ENCODE measurements at regions not wholly inside any gene's neighbourhood (a gene's known extent, or its start where the extent isn't known, plus 50 kb on each side); places are given as distances from the start of the nearest gene placed in this dataset.

GRCh38 chr11:43576320-43576802 is 104.2 kb upstream of the HSD17B12 start:
- DNase-seq, result no peak

GRCh38 chr11:43576803-43577521 is 103.6 kb upstream of the HSD17B12 start:
- no peak for DNase-seq

- no peak for DNase-seq
Observed at GRCh38 chr11:43577566-43578264, 102.8 kb upstream of the HSD17B12 start.

- no peak for DNase-seq
Observed at GRCh38 chr11:43578346-43579170, 102.0 kb upstream of the HSD17B12 start.

- DNase-seq, result peak; percentile 15
Observed at GRCh38 chr11:43579171-43579918, 101.2 kb upstream of the HSD17B12 start.

- no peak for DNase-seq
Observed at GRCh38 chr11:43579919-43580276, 100.6 kb upstream of the HSD17B12 start.

- DNase-seq, result no peak
Observed at GRCh38 chr11:43580735-43581369, 99.7 kb upstream of the HSD17B12 start.

- DNase-seq, result no peak
Observed at GRCh38 chr11:43581370-43582023, 99.0 kb upstream of the HSD17B12 start.

- DNase-seq, result no peak
Observed at GRCh38 chr11:43582024-43582862, 98.3 kb upstream of the HSD17B12 start.

GRCh38 chr11:43582863-43583462 is 97.6 kb upstream of the HSD17B12 start:
- no peak for DNase-seq

GRCh38 chr11:43583548-43583947 is 97.0 kb upstream of the HSD17B12 start:
- DNase-seq, result no peak

GRCh38 chr11:43585877-43586608 is 94.5 kb upstream of the HSD17B12 start:
- DNase-seq, result no peak

- no peak for DNase-seq
Observed at GRCh38 chr11:43589601-43590250, 90.8 kb upstream of the HSD17B12 start.

GRCh38 chr11:43601511-43601910 is 79.0 kb upstream of the HSD17B12 start:
- DNase-seq, result no peak

- DNase-seq, result no peak
Observed at GRCh38 chr11:43602670-43603069, 77.9 kb upstream of the HSD17B12 start.

GRCh38 chr11:43614214-43614613 is 66.3 kb upstream of the HSD17B12 start:
- DNase-seq, result no peak

GRCh38 chr11:43619863-43620505 is 60.6 kb upstream of the HSD17B12 start:
- DNase-seq, result no peak

GRCh38 chr11:43626798-43627197 is 53.7 kb upstream of the HSD17B12 start:
- no peak for DNase-seq

Measured in activated T-cell treated with anti-CD3 and anti-CD28 coated beads for 4 hours (primary cell).